ENCODE measurements at regions not wholly inside any gene's neighbourhood (a gene's known extent, or its start where the extent isn't known, plus 50 kb on each side); places are given as distances from the start of the nearest gene placed in this dataset.

DNA sequence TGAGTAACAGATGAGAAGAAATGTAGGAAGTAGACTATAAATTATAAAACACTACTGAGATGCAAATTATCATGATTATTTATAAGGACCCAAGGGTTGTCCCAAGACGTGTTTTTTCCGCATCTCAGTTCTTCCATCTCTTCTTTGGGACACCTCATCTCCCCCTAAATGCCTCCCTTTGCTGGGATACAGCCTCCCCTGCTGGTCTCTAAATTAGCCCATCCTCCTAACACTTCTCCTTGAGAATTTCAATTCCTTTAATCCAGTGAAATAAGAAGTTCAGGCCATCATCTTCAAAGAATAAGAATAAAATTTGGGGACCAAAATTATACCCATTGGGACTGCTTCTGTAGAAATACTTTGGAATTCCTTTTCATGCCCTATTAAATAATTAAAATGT is 667.0 kb downstream of the BCL11B start:
- no peak overlapping the region for H3K27ac ChIP-seq
- TF ChIP-seq, protein P1, sequence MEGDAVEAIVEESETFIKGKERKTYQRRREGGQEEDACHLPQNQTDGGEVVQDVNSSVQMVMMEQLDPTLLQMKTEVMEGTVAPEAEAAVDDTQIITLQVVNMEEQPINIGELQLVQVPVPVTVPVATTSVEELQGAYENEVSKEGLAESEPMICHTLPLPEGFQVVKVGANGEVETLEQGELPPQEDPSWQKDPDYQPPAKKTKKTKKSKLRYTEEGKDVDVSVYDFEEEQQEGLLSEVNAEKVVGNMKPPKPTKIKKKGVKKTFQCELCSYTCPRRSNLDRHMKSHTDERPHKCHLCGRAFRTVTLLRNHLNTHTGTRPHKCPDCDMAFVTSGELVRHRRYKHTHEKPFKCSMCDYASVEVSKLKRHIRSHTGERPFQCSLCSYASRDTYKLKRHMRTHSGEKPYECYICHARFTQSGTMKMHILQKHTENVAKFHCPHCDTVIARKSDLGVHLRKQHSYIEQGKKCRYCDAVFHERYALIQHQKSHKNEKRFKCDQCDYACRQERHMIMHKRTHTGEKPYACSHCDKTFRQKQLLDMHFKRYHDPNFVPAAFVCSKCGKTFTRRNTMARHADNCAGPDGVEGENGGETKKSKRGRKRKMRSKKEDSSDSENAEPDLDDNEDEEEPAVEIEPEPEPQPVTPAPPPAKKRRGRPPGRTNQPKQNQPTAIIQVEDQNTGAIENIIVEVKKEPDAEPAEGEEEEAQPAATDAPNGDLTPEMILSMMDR (conservative IDR thresholded peaks at IDR 0.05) = no peak
- TF ChIP-seq ZFX (IDR thresholded peaks at IDR 0.05) = no peak

DNA sequence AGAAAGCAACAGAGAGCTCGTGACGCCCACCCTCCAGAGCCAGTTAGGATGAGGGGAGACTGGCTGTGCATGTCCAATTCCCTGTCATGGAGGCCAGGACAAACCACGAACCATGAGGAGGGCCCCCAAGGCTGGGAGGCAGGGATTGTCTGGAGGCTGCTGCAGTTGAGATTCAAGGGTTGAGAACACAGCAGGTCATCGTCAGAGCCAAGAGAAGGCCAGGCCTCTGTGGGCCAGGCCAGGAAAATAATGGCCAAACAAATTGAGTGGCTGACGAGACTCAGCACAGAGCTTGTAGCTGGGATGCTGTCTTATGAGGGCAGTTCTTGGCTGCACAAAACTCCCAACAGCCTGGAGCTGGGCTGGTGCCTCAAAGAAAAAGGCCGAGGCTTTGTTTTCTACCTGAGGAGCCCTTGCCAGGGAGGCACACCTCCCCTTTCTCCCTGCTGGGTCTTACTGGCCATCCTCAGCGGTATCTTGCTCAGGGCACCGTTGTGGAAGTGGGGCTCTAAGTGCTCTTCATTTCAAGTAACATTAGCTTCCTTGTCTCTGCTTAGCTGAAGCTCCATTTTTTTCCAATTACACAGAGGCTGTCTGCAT is 665.9 kb downstream of the BCL11B start:
- TF ChIP-seq, protein P1 (conservative IDR thresholded peaks at IDR 0.05) = no peak
- TF ChIP-seq ZFX (IDR thresholded peaks at IDR 0.05) = no peak
- H3K27ac ChIP-seq = no peak overlapping the region

DNA sequence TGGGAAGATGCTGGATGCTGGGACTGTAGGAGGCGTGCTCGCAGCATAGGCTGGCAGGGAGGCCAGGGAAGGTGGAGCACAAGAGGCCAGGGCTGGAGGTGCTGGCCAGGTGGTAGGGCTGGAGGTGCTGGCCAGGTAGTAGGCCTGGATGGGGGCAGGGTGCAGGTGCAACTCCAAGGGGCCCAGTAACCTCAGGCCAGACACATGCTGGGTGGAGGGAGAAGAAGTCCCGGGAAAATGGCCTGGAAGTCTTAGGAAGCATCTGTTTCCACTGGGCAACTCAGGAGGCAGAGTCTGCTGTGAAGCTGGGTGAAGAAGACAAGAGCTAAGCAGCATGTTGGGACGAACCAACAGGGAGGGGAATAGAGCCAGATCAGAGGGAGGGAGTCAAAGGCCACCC is 665.2 kb downstream of the BCL11B start:
- TF ChIP-seq ZFX (IDR thresholded peaks at IDR 0.05) = no peak
- TF ChIP-seq, protein P1 (conservative IDR thresholded peaks at IDR 0.05) = no peak
- no peak overlapping the region for H3K27ac ChIP-seq

DNA sequence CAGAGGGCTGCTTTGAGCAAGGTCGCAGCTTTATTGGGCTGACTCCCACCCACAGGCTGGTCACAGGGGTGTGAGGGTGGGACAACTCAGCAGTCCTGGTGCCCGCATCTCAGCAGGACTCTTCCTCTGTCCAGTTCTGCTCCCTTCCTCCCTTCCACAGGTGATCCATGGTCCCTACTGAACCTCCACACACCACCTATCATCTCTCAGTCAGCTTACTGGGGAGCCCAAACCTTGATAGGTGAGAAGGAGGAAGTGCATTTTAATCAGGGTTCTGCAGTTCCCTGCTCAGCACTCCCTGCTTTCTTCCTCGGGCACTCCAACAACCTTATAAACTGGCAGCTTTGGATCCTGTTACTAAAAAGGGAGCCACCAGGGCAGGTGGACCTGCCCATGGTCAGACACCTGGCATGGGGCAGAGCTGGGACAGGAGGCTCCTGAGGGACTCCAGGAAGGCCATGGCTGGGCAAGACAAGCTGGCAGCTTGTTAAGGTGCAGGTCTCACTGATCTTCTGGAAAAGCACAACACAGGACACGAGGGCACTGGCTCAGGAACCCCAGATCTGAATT is 664.6 kb downstream of the BCL11B start:
- no peak overlapping the region for H3K27ac ChIP-seq
- TF ChIP-seq, protein P1 (conservative IDR thresholded peaks at IDR 0.05) = no peak
- TF ChIP-seq ZFX (IDR thresholded peaks at IDR 0.05) = no peak

DNA sequence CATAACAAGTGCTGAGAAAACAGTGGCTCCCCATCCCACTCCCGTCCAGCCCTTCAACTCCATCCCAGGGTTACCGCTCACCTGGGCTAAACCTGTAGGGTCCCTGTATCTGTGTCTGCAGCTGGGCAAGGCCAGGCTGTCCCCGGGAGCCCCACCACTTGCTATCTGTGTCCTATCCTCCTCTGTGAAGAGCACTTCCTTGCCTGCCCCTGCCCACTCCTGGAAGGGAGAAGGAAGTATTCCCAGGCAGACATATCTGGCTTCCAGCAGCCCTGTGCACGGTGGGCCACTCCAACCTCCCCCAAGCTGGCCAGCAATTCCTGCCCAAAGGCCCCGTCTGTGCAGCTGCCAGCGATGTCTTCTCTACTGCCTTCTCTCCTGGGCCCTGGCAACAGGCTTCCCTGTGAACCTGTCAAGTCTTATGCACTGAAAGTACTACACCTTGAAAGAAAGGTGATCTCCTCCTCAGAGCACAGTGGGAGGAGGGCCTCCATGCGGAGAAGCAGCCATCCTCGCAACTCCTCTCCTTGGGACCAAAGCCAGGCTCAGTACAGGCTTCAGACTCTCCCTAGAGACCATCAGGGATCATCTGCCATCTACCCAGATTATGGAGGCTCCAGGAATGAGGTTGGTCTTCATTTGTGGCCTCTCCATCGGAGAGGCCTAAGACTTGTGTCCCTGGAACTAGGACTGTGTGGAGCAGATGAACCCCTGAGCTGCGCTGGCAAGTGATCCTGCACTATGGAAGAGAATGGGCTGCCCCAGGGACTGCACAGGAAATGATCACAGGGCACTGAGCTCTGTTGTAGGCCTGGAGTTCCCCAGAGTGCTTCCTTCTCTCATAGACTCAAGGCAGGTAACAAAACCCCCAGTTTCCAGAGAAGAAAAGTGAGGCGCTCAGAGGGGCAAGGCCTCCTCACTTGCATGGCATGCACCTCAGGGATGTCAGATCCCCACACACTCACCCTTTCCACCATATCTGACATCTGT is 663.6 kb downstream of the BCL11B start:
- no peak overlapping the region for H3K27ac ChIP-seq
- TF ChIP-seq, protein P1 (conservative IDR thresholded peaks at IDR 0.05) = no peak
- no peak for TF ChIP-seq ZFX (IDR thresholded peaks at IDR 0.05)

DNA sequence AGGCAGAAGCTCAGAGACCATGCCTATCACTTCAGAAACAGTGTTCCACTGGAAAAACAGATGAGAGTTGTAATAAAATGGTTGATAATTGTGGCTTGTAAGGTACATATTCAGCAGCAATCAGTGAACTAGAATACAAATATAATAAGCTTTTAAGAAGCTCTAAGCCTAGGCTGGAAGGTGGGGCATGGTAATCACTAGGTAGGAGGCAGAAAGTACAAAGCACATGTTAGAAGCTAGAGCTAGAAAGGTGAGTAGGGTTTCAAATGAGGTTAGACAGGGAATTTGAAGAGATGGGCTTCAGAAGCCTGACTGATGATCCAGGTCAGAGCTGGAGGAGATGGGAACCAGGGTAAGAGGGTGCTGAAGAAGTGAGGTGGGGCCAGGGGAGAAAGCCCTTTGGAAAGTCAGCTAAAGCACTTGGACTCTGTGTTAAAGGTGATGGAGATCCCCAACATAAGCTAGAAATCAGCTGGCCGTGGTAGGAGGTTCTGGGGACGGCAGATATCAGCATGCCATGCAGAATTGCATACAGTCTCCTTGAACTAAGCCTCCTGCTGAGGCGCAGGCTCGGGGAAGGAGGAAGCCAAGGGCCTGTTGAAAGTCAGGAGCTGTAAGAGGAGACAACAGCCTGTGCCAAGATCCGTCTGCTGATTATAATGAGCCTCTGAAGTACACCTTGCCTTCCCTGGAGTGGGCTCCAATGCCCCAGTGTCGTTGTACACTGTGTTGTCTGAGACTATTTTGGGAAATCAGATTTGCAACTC is 659.4 kb downstream of the BCL11B start:
- H3K27ac ChIP-seq = no peak overlapping the region

More for the DNA sequence above, 659.4 kb downstream of the BCL11B start:
- TF ChIP-seq, protein P1 (conservative IDR thresholded peaks at IDR 0.05) = no peak
- no peak for TF ChIP-seq ZFX (IDR thresholded peaks at IDR 0.05)
